Osteoblast (primary cell): ENCODE measurements at regions not wholly inside any gene's neighbourhood (a gene's known extent, or its start where the extent isn't known, plus 50 kb on each side); places are given as distances from the start of the nearest gene placed in this dataset.

Source experiments
- DNase-seq: peaks from one replicate; pipeline ENCODE4 v3.0.0; 2011; ENCODE audit warnings: low spot score, mixed read lengths; ENCODE audit not compliant: insufficient read length; ENCODE audit errors: missing footprints
- H2AFZ ChIP-seq: 2 replicates; pipeline ENCODE4 v1.6.0; 2011; ENCODE audit warnings: mild to moderate bottlenecking, low read length
- H3K27ac ChIP-seq: 2 replicates; pipeline ENCODE4 v1.5.1; 2011; ENCODE audit warnings: mild to moderate bottlenecking, low read depth, low read length, moderate library complexity
- H3K27me3 ChIP-seq: 2 replicates; pipeline ENCODE4 v1.6.0; 2012; ENCODE audit warnings: mild to moderate bottlenecking, control low read depth, inconsistent platforms, low read length, moderate library complexity; ENCODE audit not compliant: insufficient read depth
- H3K36me3 ChIP-seq: 2 replicates; pipeline ENCODE4 v1.5.1; 2011; ENCODE audit warnings: mild to moderate bottlenecking, low read length, control low read depth, moderate library complexity; ENCODE audit not compliant: insufficient read depth
- H3K4me1 ChIP-seq: 2 replicates; pipeline ENCODE4 v1.5.1; 2011; ENCODE audit warnings: mild to moderate bottlenecking, low read length, control low read depth, moderate library complexity; ENCODE audit not compliant: insufficient read depth
- H3K4me2 ChIP-seq: 2 replicates; pipeline ENCODE4 v1.6.0; 2011; ENCODE audit warnings: mild to moderate bottlenecking, low read length; ENCODE audit not compliant: insufficient read depth
- H3K4me3 ChIP-seq: fragments of 200-600 bp; sonication (generic); 3 replicates; pipeline ENCODE4 v1.5.1; 2012; ENCODE audit warnings: mild to moderate bottlenecking, low read length, inconsistent platforms; ENCODE audit not compliant: insufficient read depth
- H3K79me2 ChIP-seq: 2 replicates; pipeline ENCODE4 v1.6.0; 2012; ENCODE audit warnings: mild to moderate bottlenecking, low read length, control low read depth, inconsistent platforms; ENCODE audit not compliant: insufficient read depth
- H3K9me3 ChIP-seq: 2 replicates; pipeline ENCODE4 v1.5.1; 2011; ENCODE audit warnings: low read depth, low read length, control low read depth
- H4K20me1 ChIP-seq: 2 replicates; pipeline ENCODE4 v1.6.0; 2012; ENCODE audit warnings: mild to moderate bottlenecking, low read length, control low read depth; ENCODE audit not compliant: insufficient read depth
- TF ChIP-seq, protein P1 (sequence below): IDR thresholded peaks from 2 replicates; pipeline ENCODE4 v1.5.1; 2011; ENCODE audit warnings: mild to moderate bottlenecking, low read depth, low read length, moderate library complexity; ENCODE audit errors: extremely low read depth

DNA sequence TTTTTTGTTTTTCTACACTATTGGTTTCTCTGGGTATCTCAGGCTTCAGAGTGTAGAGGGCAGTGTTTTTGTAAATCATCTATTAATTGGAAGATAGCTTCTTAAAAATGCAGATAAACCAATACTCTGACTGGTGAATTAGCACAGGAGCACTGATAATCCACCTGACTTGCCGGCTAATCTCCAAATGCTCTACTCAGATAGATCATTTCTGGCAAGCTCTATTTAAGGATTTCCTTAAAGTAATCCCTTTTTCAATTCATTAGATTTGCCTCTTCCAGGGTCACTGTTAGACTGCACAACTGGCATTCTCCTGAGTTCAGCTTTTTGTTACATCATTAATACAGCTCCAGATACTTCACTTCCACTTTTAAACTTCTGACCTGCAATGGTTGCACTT is 1390.3 kb upstream of the NUDT12 start:
- H3K27me3 ChIP-seq = no peaks in the 10 kb centered on the region
- no peaks in the 10 kb centered on the region for H3K4me1 ChIP-seq
- no peak for DNase-seq
- H2AFZ ChIP-seq = no peak overlapping the region
- no peak overlapping the region for H3K4me2 ChIP-seq
- H3K4me3 ChIP-seq = no peak overlapping the region
- no peaks in the 10 kb centered on the region for H3K36me3 ChIP-seq
- H3K9me3 ChIP-seq = peaks cover 3% of the 10 kb centered on the region
- H3K27ac ChIP-seq = no peak overlapping the region
- no peaks in the 10 kb centered on the region for H3K79me2 ChIP-seq
- TF ChIP-seq, protein P1, sequence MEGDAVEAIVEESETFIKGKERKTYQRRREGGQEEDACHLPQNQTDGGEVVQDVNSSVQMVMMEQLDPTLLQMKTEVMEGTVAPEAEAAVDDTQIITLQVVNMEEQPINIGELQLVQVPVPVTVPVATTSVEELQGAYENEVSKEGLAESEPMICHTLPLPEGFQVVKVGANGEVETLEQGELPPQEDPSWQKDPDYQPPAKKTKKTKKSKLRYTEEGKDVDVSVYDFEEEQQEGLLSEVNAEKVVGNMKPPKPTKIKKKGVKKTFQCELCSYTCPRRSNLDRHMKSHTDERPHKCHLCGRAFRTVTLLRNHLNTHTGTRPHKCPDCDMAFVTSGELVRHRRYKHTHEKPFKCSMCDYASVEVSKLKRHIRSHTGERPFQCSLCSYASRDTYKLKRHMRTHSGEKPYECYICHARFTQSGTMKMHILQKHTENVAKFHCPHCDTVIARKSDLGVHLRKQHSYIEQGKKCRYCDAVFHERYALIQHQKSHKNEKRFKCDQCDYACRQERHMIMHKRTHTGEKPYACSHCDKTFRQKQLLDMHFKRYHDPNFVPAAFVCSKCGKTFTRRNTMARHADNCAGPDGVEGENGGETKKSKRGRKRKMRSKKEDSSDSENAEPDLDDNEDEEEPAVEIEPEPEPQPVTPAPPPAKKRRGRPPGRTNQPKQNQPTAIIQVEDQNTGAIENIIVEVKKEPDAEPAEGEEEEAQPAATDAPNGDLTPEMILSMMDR = no peak
- no peaks in the 10 kb centered on the region for H4K20me1 ChIP-seq

DNA sequence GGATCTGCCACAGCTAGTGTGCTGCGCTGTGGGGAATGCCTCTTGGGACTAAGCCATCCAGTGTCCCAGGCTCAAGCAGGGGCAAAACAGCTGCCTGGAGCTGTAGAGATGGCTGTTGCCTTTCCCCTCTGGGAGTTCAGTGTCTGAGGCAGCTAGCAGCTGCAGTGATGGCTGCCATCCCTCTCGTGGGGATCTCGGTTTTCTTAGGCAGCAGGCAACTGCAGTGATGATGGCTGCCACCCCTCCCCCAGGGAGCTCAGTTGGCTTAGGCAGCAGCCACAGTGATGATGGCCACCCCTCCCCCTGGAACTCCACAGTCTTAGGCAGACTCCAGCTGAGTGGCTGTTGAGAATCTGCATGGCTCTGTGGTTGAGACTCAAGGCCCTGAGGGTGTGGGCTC is 1389.2 kb upstream of the NUDT12 start:
- Histone ChIP-seq H3K79me2 (no peaks in the 10 kb centered on the region), H3K4me3 (no peak overlapping the region), H3K9me3 (peaks cover 3% of the 10 kb centered on the region), H2AFZ (no peak overlapping the region), H4K20me1 (no peaks in the 10 kb centered on the region), H3K4me2 (no peak overlapping the region), H3K27me3 (no peaks in the 10 kb centered on the region), H3K27ac (no peak overlapping the region), H3K36me3 (no peaks in the 10 kb centered on the region), H3K4me1 (no peaks in the 10 kb centered on the region)
- TF ChIP-seq, protein P1 = no peak
- DNase-seq = no peak

- no peaks in the 10 kb centered on the region for H3K36me3 ChIP-seq
- H3K27ac ChIP-seq = no peak overlapping the region
- H3K4me1 ChIP-seq = no peaks in the 10 kb centered on the region
- no peak overlapping the region for H3K4me3 ChIP-seq
- H3K4me2 ChIP-seq = no peak overlapping the region
- peaks cover 3% of the 10 kb centered on the region for H3K9me3 ChIP-seq
- no peak overlapping the region for H2AFZ ChIP-seq
- TF ChIP-seq, protein P1 = no peak
- H3K27me3 ChIP-seq = no peaks in the 10 kb centered on the region
- H3K79me2 ChIP-seq = no peaks in the 10 kb centered on the region
- DNase-seq = no peak
- no peaks in the 10 kb centered on the region for H4K20me1 ChIP-seq
Measured at GRCh38 chr5:104947076-104947475, 1384.5 kb upstream of the NUDT12 start.

DNA sequence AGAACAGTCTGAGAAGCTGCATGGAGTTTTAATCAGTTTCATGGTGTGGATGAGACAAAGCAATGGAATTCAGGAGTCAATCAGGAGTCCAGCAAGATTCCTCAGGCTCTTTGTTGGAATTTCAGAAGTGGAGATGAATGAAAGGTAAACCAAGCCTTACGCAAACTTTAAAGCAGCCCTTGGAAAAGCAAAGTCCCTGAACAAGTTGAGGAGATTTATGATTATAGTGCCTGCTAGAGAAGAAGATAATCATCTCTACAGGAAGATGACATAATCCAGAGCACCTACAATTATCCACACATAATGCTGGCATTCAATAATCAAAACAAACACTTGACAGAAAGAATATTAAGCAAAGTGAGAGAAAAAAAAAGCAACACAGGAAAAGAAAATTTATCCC is 1380.1 kb upstream of the NUDT12 start:
- H3K9me3 ChIP-seq = no peaks in the 10 kb centered on the region
- TF ChIP-seq, protein P1 = no peak
- no peak overlapping the region for H3K4me2 ChIP-seq
- no peaks in the 10 kb centered on the region for H3K27me3 ChIP-seq
- no peak overlapping the region for H3K27ac ChIP-seq
- no peaks in the 10 kb centered on the region for H3K36me3 ChIP-seq
- H3K4me1 ChIP-seq = no peaks in the 10 kb centered on the region
- H3K4me3 ChIP-seq = no peak overlapping the region
- H3K79me2 ChIP-seq = no peaks in the 10 kb centered on the region
- H2AFZ ChIP-seq = no peak overlapping the region
- DNase-seq = no peak
- H4K20me1 ChIP-seq = no peaks in the 10 kb centered on the region
